HG03097 (cell line): ENCODE measurements at regions not wholly inside any gene's neighbourhood (a gene's known extent, or its start where the extent isn't known, plus 50 kb on each side); places are given as distances from the start of the nearest gene placed in this dataset.
"Not testable (repeated sequence)": the region's sequence is repeated elsewhere in the genome, so short reads cannot be mapped to it uniquely, and the experiment has no call there.

Source experiments
- ATAC-seq: cut with Tn5 transposase; IDR thresholded peaks from one replicate; pipeline ENCODE4 v1.9.1; 2021; ENCODE audit not compliant: unreplicated experiment, low FRiP score

- ATAC-seq = no peak
Observed at GRCh38 chr13:64675255-64675892, 2554.8 kb downstream of the PCDH9 start.

GRCh38 chr13:64674126-64674525, 2556.0 kb downstream of the PCDH9 start:
- no peak for ATAC-seq

GRCh38 chr13:64672751-64673150, 2557.4 kb downstream of the PCDH9 start:
- ATAC-seq = no peak

- ATAC-seq = no peak
Observed at GRCh38 chr13:64662887-64663593, 2567.1 kb downstream of the PCDH9 start.

GRCh38 chr13:64648293-64648692, 2581.8 kb downstream of the PCDH9 start:
- no peak for ATAC-seq

- no peak for ATAC-seq
Observed at GRCh38 chr13:64643066-64643465, 2587.1 kb downstream of the PCDH9 start.

- no peak for ATAC-seq
Observed at GRCh38 chr13:64640002-64640401, 2590.1 kb downstream of the PCDH9 start.

- no peak for ATAC-seq
Observed at GRCh38 chr13:64639206-64639605, 2590.9 kb downstream of the PCDH9 start.

GRCh38 chr13:64633948-64634347, 2596.2 kb downstream of the PCDH9 start:
- no peak for ATAC-seq

- ATAC-seq = no peak
Observed at GRCh38 chr13:64627654-64628053, 2602.5 kb downstream of the PCDH9 start.

GRCh38 chr13:64626105-64626504, 2604.0 kb downstream of the PCDH9 start:
- no peak for ATAC-seq

- ATAC-seq = no peak
Observed at GRCh38 chr13:64617231-64617630, 2612.9 kb downstream of the PCDH9 start.

- no peak for ATAC-seq
Observed at GRCh38 chr13:64591971-64592370, 2638.2 kb downstream of the PCDH9 start.

GRCh38 chr13:64579331-64579730, 2650.8 kb downstream of the PCDH9 start:
- ATAC-seq = no peak

GRCh38 chr13:64568748-64569147, 2661.4 kb downstream of the PCDH9 start:
- ATAC-seq = no peak

GRCh38 chr13:64558031-64558430, 2672.1 kb downstream of the PCDH9 start:
- ATAC-seq = not testable (repeated sequence)

GRCh38 chr13:64556376-64556775, 2673.8 kb downstream of the PCDH9 start:
- ATAC-seq = no peak

- ATAC-seq = no peak
Observed at GRCh38 chr13:64553411-64554129, 2676.6 kb downstream of the PCDH9 start.

GRCh38 chr13:64551755-64552154, 2678.4 kb downstream of the PCDH9 start:
- ATAC-seq = no peak

GRCh38 chr13:64546371-64546770, 2683.8 kb downstream of the PCDH9 start:
- no peak for ATAC-seq

GRCh38 chr13:64540976-64541375, 2689.2 kb downstream of the PCDH9 start:
- ATAC-seq = no peak

- ATAC-seq = no peak
Observed at GRCh38 chr13:64540468-64540867, 2689.7 kb downstream of the PCDH9 start.
